Epithelial cell of esophagus (primary cell): ENCODE measurements at regions not wholly inside any gene's neighbourhood (a gene's known extent, or its start where the extent isn't known, plus 50 kb on each side); places are given as distances from the start of the nearest gene placed in this dataset.

Experiments used
- DNase-seq: peaks from one replicate; pipeline ENCODE4 v3.0.0; 2010; ENCODE audit warnings: low read depth
- H3K4me3 ChIP-seq: 2 replicates; pipeline ENCODE4 v1.5.1; 2011; ENCODE audit warnings: mild to moderate bottlenecking, low read length, control low read depth
- TF ChIP-seq, protein P1 (sequence below): IDR thresholded peaks from 2 replicates; pipeline ENCODE4 v1.5.1; 2011; ENCODE audit warnings: low read depth, mild to moderate bottlenecking, low read length, control low read depth, inconsistent platforms; ENCODE audit not compliant: insufficient read depth; ENCODE audit errors: missing control alignments

- TF ChIP-seq, protein P1, sequence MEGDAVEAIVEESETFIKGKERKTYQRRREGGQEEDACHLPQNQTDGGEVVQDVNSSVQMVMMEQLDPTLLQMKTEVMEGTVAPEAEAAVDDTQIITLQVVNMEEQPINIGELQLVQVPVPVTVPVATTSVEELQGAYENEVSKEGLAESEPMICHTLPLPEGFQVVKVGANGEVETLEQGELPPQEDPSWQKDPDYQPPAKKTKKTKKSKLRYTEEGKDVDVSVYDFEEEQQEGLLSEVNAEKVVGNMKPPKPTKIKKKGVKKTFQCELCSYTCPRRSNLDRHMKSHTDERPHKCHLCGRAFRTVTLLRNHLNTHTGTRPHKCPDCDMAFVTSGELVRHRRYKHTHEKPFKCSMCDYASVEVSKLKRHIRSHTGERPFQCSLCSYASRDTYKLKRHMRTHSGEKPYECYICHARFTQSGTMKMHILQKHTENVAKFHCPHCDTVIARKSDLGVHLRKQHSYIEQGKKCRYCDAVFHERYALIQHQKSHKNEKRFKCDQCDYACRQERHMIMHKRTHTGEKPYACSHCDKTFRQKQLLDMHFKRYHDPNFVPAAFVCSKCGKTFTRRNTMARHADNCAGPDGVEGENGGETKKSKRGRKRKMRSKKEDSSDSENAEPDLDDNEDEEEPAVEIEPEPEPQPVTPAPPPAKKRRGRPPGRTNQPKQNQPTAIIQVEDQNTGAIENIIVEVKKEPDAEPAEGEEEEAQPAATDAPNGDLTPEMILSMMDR: no peak
- no peak overlapping the region for H3K4me3 ChIP-seq
- DNase-seq: no peak
Measured at GRCh38 chr2:238689871-238690389, 158.0 kb upstream of the TWIST2 start.

DNA sequence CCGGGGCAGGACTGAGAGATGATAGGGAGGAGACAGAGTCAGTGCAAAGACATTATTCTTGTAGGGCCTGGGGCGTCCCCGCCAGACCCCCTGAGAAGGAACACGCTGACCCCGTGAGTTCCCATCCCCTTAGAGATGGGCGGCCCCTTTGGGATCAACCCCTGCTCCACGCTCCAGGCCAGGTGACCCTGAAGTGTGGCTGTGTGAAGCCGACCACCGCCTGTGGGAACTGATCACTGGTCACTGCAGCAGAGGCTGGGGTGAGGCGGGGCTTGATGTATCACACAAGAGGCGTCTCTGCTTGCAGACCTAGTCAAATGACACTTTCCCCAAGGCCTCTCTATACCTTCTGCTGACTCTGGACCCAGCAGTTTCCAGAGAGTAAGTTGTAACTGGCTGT, 157.4 kb upstream of the TWIST2 start:
- no peak overlapping the region for H3K4me3 ChIP-seq
- DNase-seq: no peak
- TF ChIP-seq, protein P1: no peak

GRCh38 chr2:238691596-238692491, 156.0 kb upstream of the TWIST2 start:
- H3K4me3 ChIP-seq: no peak overlapping the region
- TF ChIP-seq, protein P1: no peak
- no peak for DNase-seq

GRCh38 chr2:238692562-238692961, 155.3 kb upstream of the TWIST2 start:
- no peak for DNase-seq
- TF ChIP-seq, protein P1: no peak
- no peak overlapping the region for H3K4me3 ChIP-seq

GRCh38 chr2:238693337-238694093, 154.4 kb upstream of the TWIST2 start:
- DNase-seq: no peak

GRCh38 chr2:238694136-238694755, 153.6 kb upstream of the TWIST2 start:
- no peak for DNase-seq
- TF ChIP-seq, protein P1: no peak
- H3K4me3 ChIP-seq: no peak overlapping the region

More at GRCh38 chr2:238693337-238694093, 154.4 kb upstream of the TWIST2 start:
- H3K4me3 ChIP-seq: no peak overlapping the region
- TF ChIP-seq, protein P1: no peak
